ENCODE measurements at regions not wholly inside any gene's neighbourhood (a gene's known extent, or its start where the extent isn't known, plus 50 kb on each side); places are given as distances from the start of the nearest gene placed in this dataset.
"Not testable (repeated sequence)": the region's sequence is repeated elsewhere in the genome, so short reads cannot be mapped to it uniquely, and the experiment has no call there.

DNA sequence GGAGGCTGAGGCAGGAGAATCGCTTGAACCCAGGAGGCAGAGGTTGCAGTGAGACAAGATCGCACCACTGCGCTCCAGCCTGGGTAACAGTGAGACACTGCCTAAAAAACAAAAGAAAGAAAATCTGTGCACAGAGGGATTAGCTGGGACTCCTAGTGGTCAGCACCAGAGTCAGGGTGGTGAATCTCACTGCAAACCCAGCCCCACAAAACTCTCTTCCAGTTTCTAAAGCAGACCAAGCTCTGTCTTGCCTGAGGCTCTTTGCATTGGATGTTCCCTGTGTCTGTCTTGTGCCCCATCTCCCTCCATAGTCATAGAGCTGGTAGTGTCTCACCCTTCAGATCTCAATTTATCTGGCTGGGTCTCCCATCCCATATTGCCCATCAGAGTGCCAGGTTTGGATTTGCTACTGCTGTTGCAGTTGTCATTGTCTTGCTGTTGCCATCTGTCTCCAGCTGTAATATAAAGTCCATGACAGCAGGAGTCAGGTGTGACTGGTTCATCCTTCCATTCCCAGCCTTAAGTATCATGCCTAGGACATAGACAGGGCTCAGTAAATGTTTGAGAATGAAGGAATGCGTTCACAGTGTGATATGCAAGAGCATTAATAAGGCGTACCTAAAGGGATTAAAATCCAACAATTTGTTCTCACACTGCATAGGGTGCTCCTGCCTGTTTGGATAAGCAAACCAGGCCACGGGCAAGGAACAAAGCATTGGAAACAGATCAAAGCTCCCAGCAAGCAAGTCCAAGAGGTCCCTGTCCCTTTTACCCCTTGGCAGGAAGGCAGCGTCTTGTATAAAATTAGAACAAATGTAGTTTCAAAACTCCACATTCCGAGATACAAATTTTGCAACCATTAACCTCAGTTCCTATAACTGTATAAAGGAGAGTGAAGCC lies 614.6 kb upstream of the CDH5 start:
- DNase-seq: no peak

DNA sequence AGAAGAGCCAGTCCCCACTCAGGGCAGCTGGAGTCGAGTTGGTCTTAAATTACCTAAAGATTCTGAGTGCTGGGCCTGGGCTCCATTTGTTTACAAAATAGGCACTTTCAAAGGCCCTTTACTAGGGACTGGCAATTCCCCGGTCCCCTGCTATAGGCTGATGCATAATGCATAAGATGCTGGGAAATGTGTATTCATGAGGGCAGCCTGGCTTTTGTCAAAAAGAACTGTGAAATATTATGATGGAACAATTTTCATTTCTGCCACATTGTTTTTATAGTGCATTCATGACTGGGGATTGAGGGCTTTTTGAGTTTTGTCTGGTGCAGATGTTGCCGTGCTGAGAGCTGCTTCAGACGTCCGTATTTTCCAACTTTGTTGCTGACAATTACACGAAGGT lies 617.0 kb upstream of the CDH5 start:
- DNase-seq: no peak

DNA sequence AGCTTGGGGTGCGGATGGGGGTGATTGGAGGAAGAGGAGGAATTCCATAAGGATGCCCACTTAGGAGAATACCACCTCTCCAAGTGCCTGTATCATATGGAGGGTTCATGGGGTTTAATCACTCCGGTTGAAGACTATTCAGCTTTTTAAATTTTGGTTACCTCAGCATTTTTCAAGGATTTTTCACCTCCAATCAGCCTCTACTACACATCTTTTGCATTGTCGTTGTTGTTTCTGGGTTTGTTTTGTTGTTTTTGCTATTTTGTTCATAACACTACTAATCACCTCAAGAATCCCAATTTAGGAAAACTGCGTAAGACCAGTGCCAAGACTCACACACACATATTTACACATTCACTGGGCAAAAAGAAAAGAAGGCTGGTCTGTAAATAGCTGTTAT lies 619.5 kb upstream of the CDH5 start:
- no peak for DNase-seq

DNA sequence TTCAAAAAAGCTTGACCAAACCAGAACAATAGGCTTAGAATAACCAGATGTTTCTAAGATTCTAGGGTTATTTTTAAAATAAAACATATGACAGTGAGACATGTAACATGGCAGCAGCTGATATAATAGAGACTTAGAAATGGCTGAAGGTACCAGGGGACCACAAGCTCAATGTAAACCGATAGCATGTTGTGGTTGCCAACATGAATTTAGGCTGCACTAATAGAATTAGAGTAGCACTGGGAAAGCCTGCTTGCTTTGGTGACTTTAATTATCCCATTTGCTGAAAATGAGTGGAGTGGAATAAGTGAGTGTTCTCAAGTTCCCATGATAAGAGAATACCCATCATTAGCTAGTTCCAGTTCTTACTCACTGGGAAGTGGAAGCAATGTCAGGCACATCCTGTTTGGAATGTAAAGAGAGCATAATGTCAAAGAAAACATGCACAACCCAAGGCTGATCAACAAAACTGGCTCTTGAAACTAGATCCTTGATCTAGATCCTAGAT lies 621.2 kb upstream of the CDH5 start:
- DNase-seq: no peak

DNA sequence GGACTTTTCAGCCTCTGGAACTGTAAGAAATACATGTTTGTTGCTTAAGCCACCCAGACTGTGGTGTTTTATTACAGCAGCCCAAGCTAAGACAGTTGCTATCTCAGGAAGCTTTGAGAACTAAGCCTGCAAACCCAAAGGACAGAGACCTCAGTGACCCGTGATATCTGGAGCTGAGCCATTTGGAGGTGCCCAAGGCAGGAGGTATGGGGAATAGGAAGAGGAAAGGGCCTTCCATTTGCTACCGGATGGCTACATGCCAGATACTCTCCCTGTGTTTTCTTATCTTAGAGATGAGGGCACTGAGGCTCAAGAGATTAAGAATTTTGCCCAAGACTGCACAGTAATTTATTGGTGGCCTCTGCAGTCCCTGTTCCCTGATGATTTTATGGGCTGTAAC lies 622.1 kb upstream of the CDH5 start:
- no peak for DNase-seq

DNA sequence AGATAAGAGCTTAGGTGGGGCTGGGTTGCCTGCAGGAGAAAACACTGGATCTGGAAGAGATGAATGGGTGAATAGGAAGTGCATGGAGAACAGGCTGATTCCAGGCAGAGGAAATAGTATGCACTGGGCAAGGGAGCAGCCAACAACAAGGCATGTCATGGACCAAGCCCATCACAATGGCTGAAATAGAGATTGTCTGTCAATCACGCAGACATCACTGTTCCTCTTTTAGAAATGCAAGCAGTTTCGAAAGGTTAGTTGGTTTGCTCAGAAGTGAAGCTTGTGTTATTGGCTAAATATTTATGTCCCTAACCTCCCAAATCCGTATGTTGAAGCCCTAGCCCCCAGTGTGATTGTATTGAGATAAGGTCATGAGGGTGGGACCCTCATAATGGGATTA lies 621.7 kb upstream of the CDH11 start:
- no peak for DNase-seq

DNA sequence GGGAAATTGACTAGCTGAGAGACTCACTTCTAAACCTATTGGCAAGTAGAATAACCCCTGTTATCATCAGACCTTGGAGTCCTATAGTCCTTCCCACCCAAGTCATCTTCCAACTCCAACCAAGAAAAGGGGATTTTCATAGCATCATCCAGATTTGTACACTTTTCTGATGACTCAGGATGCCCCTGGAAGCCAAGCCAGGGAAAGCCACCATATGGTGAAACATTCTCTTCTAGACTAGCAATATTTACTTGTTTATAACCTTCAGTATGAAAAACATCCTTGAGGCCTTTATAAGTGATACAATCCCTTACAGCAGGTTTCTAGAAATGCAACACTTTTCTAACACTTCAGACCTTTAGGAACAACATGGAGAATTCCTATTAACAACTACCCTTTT lies 618.8 kb upstream of the CDH11 start:
- no peak for DNase-seq

DNA sequence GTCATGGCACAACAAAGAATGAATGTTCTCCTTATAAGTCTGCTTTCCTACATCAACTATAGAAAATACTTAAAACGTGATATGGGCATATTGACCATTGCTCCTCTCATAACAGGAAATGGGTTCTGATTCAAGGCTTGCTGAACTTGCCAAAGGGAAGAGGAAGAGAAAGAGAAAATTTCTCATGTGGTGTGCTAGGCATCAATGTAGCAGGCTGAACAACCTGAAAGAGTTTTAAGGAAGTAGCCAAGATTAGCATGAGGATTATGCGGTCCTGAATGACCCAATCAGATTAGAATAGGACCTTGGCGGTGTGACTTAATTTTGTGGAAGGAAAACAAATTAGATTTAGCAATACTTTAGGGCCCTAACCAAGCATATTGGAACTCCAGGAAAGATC lies 617.7 kb upstream of the CDH11 start:
- no peak for DNase-seq

DNA sequence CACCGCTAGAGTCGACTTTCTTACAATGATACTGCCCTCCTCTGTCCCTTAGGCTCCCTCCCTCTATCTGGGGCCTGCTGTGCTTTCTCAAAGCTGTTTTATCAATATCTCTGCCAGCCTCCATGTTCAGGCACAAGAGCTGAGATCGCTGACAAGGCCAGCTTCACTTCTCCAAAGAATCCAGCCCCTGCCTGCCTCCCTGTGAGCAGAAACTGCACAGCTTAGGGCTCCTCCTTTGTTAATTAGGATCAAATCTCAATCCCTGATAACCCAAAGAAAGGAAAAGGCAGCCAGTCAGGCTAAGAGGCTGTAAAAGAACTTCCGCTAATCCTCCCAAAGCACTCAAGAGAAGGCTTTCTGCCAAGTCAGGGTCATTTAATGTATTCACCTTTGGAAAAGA lies 616.0 kb upstream of the CDH11 start:
- DNase-seq: no peak

DNA sequence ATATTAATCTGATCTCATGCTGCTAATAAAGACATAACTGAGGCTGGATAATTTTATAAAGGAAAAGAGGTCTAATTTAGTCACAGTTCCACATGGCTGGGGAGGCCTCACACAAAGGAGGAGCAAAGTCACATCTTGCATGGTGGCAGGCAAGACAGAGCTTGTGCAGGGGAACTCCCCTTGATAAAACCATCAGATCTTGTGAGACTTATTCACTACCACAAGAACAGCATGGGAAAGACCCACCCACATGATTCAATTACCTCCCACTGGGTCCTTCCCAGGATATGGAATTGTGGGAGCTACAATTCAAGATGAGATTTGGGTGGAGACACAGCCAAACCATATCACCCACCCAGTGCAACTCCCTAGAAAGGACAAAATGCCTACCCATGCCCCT lies 613.8 kb upstream of the CDH11 start:
- DNase-seq: not testable (repeated sequence)

DNA sequence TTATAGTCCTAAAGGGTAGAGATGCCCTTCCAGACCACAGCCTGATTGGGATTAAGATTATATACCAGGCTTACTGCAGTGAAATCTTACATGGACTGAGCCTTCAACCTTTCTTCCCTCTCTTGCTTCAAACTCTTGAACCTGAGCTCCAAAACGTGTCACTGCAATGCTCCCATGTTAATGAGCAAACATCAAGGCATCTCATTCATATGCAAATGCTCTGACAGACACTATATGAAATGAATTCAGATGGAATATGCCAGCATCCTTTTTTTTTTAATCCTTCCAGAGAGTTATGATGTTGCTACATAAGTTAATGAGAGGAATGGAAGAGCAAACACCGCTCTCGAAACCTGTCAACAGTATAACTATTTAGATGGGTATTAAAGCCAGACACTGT lies 611.9 kb upstream of the CDH11 start:
- no peak for DNase-seq

DNA sequence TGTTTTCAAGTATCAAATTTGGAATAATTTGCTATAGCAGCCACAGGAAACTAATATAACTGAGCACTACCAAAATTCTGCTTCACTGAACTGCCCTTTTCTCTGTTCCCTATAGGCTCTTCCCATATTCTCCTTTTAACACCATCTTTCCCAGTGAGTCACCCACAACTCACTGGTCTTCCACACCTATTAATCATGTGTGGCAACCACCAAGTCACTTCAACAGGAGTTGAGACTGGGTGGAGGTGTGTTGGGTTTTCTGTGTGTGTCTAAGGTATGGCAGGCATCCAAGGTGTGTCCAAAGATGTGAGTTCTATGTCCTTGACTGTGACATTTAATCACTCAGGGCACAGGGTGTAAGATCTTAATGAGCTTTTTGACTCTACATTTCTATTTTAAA lies 610.0 kb upstream of the CDH11 start:
- no peak for DNase-seq

DNA sequence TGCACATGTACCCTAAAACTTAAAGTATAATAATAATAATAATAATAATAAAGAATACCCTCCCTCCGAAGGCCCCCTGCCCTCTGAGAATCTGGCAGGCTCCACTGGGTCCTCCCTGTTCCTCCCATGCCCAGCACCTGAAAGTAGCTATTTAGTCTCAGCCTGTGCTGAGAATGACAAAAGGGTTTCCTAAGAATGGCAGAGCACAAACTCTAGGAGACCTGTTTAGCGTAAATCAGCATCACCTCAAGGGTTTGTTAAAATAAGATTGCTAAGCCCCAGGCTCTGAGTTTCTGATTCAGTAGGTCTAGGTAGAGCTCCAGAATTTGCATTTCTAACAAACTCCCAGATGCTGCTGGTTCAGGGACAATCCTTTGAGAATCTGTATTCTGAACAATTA lies 606.8 kb upstream of the CDH11 start:
- DNase-seq: no peak

DNA sequence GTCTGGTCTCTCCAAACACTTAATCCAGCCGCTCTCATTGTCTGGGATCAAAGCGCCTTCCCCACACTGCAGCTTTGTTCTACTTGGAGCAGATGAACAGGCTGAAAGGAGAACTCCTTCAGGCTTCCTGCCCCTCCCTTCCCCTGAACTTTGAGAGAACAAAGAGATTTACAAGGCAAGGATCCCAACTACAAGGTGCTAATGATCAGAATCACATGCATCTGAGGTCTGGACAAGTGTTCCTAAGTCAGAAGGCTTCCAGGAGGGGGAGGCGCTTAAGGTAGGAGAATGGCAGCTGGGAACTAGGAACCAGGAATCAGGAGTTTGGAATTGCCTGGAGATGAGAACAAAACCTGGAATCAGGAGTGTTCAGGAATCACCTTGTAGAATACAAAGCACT lies 606.3 kb upstream of the CDH11 start:
- no peak for DNase-seq

DNA sequence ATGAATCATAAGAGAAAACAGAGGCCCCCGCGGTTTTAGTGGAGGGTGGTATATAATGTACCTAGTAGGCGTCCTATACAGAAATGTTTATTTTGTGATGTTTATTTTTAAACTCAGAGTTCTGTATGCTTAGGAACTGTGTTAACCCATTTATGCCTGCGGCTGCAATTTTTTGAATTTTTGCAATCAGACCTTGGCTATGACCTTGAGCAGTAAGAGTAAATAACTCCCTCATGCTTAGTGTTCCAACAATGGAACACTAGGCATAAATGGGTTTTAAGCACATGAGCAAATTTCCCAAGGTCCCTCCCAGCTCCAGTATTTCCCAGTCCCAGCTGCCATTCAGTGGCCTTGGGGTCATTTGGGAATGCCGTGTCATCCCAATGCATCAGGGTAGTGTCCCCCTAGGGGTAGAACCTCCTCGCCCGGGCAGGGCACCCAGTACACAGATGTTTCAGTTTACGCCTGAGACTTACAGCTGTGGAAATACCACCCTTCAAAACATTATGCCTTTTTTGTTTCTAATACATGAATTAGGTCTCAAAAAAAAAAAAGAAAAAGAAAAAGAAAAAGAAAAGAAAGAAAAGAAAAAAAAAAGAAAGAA lies 605.8 kb upstream of the CDH11 start:
- no peak for DNase-seq

DNA sequence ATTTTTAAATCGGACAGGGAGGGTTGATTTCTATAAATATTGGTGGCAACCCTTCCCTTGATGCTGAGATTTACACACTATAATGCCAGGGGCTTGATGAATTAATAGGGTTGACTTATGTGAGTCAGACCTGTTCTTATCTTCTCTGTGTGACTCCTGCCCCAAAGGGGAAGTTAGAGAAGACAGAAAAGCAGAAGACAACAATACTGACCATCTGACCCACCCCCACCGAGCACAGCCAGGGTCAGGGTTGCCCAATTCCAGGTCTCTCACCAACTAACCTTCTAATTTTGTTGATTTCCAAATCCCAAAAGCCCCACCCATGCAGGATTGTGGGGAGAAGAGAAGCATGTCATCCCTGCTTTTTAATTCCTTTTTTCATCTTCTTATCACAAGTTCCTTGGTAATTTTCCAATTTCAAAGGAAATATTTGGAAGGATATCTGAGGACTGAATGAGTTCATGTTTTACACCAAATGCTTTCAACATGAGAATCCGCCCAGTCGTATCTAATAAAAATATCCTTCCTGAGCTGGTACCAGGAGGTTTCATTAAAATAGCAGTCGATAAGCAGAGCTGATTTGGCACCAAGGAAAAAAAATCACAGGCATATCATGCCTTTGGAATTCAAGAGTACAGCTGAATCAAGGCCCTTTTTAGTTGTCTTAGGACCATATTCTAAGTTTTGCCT lies 603.4 kb upstream of the CDH11 start:
- DNase-seq: no peak

DNA sequence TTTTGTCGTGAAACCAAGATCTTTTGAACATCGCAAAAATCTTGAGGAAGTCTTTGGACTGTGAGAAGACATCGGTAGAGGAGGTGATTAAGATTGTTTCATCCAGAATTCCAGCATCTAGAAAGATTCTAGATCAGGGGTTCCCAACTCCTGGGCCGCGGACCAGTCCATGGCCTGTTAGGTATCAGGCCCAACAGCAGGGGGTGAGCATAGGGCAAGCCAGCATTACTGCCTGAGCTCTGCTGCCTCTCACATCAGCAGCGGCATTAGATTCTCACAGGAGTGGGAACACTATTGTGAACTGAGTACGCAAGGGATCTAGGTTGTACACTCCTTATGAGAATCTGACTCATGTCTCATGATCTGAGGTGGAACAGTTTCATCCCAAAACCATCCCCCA lies 600.6 kb upstream of the CDH11 start:
- DNase-seq: no peak

DNA sequence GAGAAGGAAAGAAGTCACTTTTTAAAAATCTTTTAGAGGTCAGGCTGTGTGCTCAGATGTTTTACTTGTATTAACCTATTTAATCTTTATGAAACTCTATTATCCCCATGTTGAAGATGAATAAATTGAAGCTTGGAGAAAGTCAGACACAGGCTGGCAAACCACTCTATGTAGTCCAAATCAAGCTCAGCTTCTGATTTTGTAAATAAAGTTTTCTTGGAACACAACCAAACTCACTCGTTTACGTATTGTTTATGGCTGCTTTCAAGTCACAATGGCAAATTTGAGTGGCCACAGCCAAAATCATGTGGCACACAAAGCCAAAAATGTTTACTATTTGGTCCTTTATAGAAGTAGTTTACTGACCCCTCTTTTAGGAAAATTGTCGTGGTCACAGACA lies 596.0 kb upstream of the CDH11 start:
- no peak for DNase-seq

DNA sequence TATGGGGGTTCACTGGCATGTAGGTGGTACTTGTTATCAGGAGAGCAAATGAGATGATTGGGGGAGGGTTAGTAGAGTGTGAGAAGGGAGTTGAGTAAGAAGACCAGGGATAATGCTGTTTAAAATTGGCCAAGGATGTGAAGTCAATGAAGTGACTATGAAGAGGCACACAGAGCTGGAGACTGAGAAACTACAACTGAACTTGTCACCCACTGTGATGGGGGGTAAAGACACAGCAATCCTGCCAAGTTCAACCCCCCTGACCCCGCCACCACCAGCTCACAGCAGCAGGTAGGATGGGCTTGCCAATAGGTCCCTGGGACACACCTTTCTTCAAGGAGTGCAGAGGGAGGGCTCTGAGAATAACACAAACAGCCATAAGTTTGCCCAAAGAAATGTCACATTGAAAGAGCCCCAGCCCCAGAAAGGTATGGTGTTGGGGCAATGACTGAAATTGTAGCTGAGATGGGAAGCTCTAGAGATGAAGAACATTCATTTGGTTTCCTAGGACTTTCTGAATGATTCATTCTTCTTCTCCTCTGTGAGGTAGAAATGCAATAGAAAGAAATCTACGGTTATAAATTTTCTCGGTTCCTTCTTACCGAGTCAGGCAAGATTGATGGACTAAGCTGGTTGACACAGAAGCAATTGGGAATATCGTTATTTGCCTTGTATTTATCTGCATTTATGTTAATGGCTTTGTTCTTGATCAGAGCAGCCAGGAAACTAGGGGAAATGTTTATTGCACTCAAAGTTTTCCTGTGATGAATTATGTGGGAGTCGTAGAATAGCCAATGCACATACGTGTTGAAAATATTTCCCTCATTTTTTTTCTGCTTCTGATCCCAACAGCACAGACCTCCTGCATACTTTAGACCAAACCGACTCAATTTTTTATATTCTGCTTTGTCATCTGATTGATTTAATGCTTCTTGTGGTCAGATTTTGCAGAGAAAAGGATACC lies 595.2 kb upstream of the CDH11 start:
- DNase-seq: no peak

DNA sequence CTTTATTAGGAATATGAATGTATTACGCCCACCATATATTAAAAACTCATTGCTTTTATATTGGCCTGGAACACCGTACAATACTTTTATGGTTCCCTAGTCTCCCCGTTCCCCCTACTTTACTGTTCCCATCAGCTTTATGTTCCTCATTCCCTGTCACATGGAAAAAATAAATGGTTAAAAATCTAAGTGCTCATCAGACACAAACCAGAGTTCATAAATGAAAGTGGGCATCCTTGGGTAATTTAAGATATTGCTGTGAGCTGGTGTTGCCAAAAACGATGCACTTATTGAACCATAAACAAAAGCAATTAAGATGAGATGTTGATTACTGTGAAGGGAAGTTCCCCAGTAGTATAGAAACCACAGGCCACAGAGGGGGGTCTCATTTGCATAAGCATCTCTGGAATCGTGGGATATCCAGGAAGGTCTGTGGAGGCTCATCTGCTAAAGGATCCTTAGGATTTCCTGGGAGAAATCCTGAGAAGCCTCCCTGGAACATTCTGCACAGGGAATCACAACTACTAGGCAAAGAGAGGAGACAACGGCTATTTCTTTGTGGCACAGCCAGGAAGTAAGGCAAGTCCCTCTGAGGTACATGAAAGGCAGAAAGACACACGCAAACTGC lies 591.4 kb upstream of the CDH11 start:
- DNase-seq: no peak

DNA sequence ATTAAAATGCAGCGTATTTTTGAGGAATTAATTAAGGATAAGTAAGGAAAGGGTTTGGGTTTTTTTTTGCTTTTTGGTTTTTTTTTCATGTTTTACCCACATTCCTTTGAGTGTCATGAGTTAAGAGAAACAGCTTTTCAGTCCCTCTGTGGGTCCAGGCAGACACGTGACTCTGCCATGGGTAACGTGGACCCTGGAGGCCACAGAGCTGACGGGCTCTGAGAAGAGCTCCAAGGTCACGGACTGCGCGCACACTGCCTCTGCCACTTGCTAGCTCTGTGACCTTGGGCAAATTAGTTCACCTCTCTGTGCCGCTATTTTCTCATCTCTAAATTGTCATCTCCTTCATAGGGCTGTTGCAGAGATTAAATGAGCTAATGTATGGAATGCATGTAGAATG lies 588.2 kb upstream of the CDH11 start:
- no peak for DNase-seq

DNA sequence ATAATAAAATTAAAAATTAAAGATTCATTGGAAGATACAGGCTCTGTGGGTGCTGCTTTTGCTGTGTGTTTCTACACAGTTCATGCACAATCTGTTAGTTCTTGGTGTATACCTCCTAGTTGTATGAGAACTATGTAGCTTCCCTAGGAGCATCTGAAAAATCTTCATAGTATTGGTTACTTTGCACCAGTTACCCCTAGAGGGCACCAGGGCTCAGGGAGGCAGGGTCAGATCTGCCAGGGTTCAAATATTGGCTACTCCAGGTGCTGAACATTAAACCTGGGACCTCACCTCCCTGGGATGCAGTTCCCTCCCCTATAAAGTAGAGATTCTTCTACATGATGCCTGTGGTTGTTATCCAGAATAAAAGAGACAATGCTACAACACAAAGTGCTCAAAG lies 583.0 kb upstream of the CDH11 start:
- DNase-seq: no peak
